Gastroesophageal sphincter (tissue), 3 donors: ENCODE measurements at regions not wholly inside any gene's neighbourhood (a gene's known extent, or its start where the extent isn't known, plus 50 kb on each side); places are given as distances from the start of the nearest gene placed in this dataset.

Experiments
- EP300 ChIP-seq: sonication (generic); formaldehyde crosslinking; IDR thresholded peaks from one replicate; pipeline ENCODE4 v1.6.1; 2017; ENCODE audit warnings: antibody characterized with exemption, mild to moderate bottlenecking
- POLR2A ChIP-seq, 2 donors: fragments of 450-650 bp; IDR thresholded peaks; one replicate each; pipeline ENCODE4 v1.6.1; 2017; ENCODE audit warnings: antibody characterized with exemption in 2 of 2, mild to moderate bottlenecking in 2 of 2, moderate library complexity in 1 of 2
- POLR2AphosphoS5 ChIP-seq: sonication (generic); formaldehyde crosslinking; IDR thresholded peaks from one replicate; pipeline ENCODE4 v1.6.1; 2017; ENCODE audit warnings: antibody characterized with exemption
- TF ChIP-seq, protein P1 (sequence below), 4 experiments: fragments of 200-600 bp in 2 of 4; fragments of 450-650 bp in 2 of 4; sonication (generic) in 1 of 4; IDR thresholded peaks; one replicate each; pipeline ENCODE4 v1.5.1; 2017 to 2019; ENCODE audit warnings: antibody characterized with exemption in 4 of 4, mild to moderate bottlenecking in 2 of 4, moderate library complexity in 2 of 4

DNA sequence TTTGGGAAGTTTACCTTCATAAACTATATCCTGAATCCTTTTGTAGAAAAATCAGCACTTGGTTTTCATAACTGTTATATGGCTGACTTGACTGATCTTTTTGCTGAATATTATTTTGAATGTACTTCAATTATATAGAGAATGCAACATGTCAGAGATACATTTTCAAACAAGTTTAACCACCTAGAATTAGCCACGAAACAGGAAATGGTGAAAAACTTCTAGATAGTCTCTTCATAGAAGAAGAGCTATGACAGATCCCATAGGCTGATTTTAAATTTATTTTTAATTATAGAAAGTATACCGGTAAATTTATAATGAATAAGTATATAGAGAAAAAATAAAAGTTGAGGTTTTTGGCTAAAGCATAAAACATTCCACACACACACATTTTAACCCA lies 436.8 kb upstream of the DPPA4 start:
- no peak for TF ChIP-seq POLR2A (IDR thresholded peaks at IDR 0.05)
- TF ChIP-seq, protein P1, sequence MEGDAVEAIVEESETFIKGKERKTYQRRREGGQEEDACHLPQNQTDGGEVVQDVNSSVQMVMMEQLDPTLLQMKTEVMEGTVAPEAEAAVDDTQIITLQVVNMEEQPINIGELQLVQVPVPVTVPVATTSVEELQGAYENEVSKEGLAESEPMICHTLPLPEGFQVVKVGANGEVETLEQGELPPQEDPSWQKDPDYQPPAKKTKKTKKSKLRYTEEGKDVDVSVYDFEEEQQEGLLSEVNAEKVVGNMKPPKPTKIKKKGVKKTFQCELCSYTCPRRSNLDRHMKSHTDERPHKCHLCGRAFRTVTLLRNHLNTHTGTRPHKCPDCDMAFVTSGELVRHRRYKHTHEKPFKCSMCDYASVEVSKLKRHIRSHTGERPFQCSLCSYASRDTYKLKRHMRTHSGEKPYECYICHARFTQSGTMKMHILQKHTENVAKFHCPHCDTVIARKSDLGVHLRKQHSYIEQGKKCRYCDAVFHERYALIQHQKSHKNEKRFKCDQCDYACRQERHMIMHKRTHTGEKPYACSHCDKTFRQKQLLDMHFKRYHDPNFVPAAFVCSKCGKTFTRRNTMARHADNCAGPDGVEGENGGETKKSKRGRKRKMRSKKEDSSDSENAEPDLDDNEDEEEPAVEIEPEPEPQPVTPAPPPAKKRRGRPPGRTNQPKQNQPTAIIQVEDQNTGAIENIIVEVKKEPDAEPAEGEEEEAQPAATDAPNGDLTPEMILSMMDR (IDR thresholded peaks at IDR 0.05): no peak
- no peak for TF ChIP-seq POLR2AphosphoS5
- no peak for TF ChIP-seq EP300
